SK-N-SH treated with all-trans-retinoic acid at 6 μM for 48 hours (cell line): ENCODE measurements at regions not wholly inside any gene's neighbourhood (a gene's known extent, or its start where the extent isn't known, plus 50 kb on each side); places are given as distances from the start of the nearest gene placed in this dataset.
A peak's percentile ranks its signal among the peaks of the same experiment; 100 is the strongest.

Experiments used
- ATAC-seq: fragments of 200-7000 bp; cut with Tn5 transposase; 3 replicates; pipeline ENCODE4 v1.9.1; 2020; ENCODE audit warnings: mild to moderate bottlenecking, moderate library complexity
- ARNTL ChIP-seq: fragments of 450-650 bp; formaldehyde crosslinking; IDR thresholded peaks from 2 replicates; pipeline ENCODE4 v1.5.0; 2020; ENCODE audit warnings: low read depth, mild to moderate bottlenecking, moderate library complexity, borderline replicate concordance
- CREB5 ChIP-seq: fragments of 250-450 bp; sonication (Bioruptor Pico); IDR thresholded peaks from 2 replicates; pipeline ENCODE4 v1.5.1; 2020; ENCODE audit warnings: low read depth, mild to moderate bottlenecking, moderate library complexity
- CSDC2 ChIP-seq: fragments of 250-450 bp; sonication (Bioruptor Pico); IDR thresholded peaks from 2 replicates; pipeline ENCODE4 v1.5.0; 2020; ENCODE audit warnings: mild to moderate bottlenecking, moderate library complexity
- ESRRG ChIP-seq: fragments of 250-450 bp; sonication (Bioruptor Pico); IDR thresholded peaks from 2 replicates; pipeline ENCODE4 v1.6.1; 2021; ENCODE audit warnings: mild to moderate bottlenecking
- ISL1 ChIP-seq: fragments of 250-450 bp; sonication (Bioruptor Pico); IDR thresholded peaks from 2 replicates; pipeline ENCODE4 v2.1.2; 2022; ENCODE audit warnings: mild to moderate bottlenecking, moderate library complexity
- OSR1 ChIP-seq: fragments of 250-450 bp; sonication (Bioruptor Pico); IDR thresholded peaks from 2 replicates; pipeline ENCODE4 v1.8.0; 2022; ENCODE audit warnings: moderate library complexity, mild to moderate bottlenecking, inconsistent platforms
- PATZ1 ChIP-seq: fragments of 250-450 bp; sonication (Bioruptor Pico); IDR thresholded peaks from 2 replicates; pipeline ENCODE4 v1.8.0; 2020; ENCODE audit warnings: mild to moderate bottlenecking, moderate library complexity, borderline replicate concordance
- PPARA ChIP-seq: fragments of 250-450 bp; sonication (Bioruptor Pico); IDR thresholded peaks from 2 replicates; pipeline ENCODE4 v1.5.0; 2020; ENCODE audit warnings: mild to moderate bottlenecking, borderline replicate concordance
- RARB ChIP-seq: fragments of 250-450 bp; sonication (Bioruptor Pico); IDR thresholded peaks from 2 replicates; pipeline ENCODE4 v1.8.0; 2021; ENCODE audit warnings: mild to moderate bottlenecking, moderate library complexity
- SNAI2 ChIP-seq: fragments of 250-450 bp; sonication (Bioruptor Pico); IDR thresholded peaks from 2 replicates; pipeline ENCODE4 v1.5.0; 2020; ENCODE audit warnings: mild to moderate bottlenecking, moderate library complexity
- TCF4 ChIP-seq: fragments of 250-450 bp; sonication (Bioruptor Pico); IDR thresholded peaks from 2 replicates; pipeline ENCODE4 v1.8.0; 2021; ENCODE audit warnings: mild to moderate bottlenecking, moderate library complexity, borderline replicate concordance
- TOX ChIP-seq: fragments of 250-450 bp; sonication (Bioruptor Pico); IDR thresholded peaks from 2 replicates; pipeline ENCODE4 v1.8.0; 2021; ENCODE audit warnings: mild to moderate bottlenecking, moderate library complexity, borderline replicate concordance
- ZC3H10 ChIP-seq: fragments of 250-450 bp; sonication (Bioruptor Pico); IDR thresholded peaks from 2 replicates; pipeline ENCODE4 v1.5.1; 2021; ENCODE audit warnings: mild to moderate bottlenecking, moderate library complexity
- ZFP3 ChIP-seq: fragments of 250-450 bp; sonication (Bioruptor Pico); IDR thresholded peaks from 2 replicates; pipeline ENCODE4 v1.5.0; 2020; ENCODE audit warnings: mild to moderate bottlenecking, moderate library complexity
- ZFP30 ChIP-seq: fragments of 450-650 bp; formaldehyde crosslinking; IDR thresholded peaks from 2 replicates; pipeline ENCODE4 v1.5.0; 2022; ENCODE audit warnings: mild to moderate bottlenecking, moderate library complexity
- ZNF565 ChIP-seq: fragments of 450-650 bp; formaldehyde crosslinking; conservative IDR thresholded peaks from 2 replicates; pipeline ENCODE4 v1.5.0; 2020; ENCODE audit warnings: low read depth, mild to moderate bottlenecking, moderate library complexity
- ZNF8 ChIP-seq: fragments of 450-650 bp; formaldehyde crosslinking; IDR thresholded peaks from 2 replicates; pipeline ENCODE4 v1.5.0; 2020; ENCODE audit warnings: mild to moderate bottlenecking, moderate library complexity
- TF ChIP-seq, protein P1 (sequence below): fragments of 250-450 bp; sonication (Bioruptor Pico); IDR thresholded peaks from 2 replicates; pipeline ENCODE4 v1.8.0; 2021; ENCODE audit warnings: low read depth, mild to moderate bottlenecking, moderate library complexity, borderline replicate concordance
- TF ChIP-seq, protein P2 (sequence below): fragments of 250-450 bp; sonication (Bioruptor Pico); IDR thresholded peaks from 2 replicates; pipeline ENCODE4 v1.5.1; 2021; ENCODE audit warnings: mild to moderate bottlenecking, moderate library complexity

- ATAC-seq, result no peak
These were observed 1061.0 kb downstream of the ADGRL2 start for GRCh38 chr1:82861749-82862148.

GRCh38 chr1:82858031-82858430, 1057.3 kb downstream of the ADGRL2 start:
- TF ChIP-seq ISL1 (0 out of 2 replicates have a peak, but pooled peaks have one; percentile 8), ESRRG (CRISPR knock-in tag) (no peak)
- ATAC-seq, result no peak

More at GRCh38 chr1:82861749-82862148, 1061.0 kb downstream of the ADGRL2 start:
- TF ChIP-seq ARNTL (CRISPR knock-in tag) (no peak), ZC3H10 (no peak), CREB5 (no peak), RARB (CRISPR knock-in tag) (no peak), OSR1 (CRISPR knock-in tag) (no peak), ZNF8 (CRISPR knock-in tag) (no peak), SNAI2 (CRISPR knock-in tag) (no peak), ISL1 (no peak), PATZ1 (CRISPR knock-in tag) (no peak)
- TF ChIP-seq, protein P1, sequence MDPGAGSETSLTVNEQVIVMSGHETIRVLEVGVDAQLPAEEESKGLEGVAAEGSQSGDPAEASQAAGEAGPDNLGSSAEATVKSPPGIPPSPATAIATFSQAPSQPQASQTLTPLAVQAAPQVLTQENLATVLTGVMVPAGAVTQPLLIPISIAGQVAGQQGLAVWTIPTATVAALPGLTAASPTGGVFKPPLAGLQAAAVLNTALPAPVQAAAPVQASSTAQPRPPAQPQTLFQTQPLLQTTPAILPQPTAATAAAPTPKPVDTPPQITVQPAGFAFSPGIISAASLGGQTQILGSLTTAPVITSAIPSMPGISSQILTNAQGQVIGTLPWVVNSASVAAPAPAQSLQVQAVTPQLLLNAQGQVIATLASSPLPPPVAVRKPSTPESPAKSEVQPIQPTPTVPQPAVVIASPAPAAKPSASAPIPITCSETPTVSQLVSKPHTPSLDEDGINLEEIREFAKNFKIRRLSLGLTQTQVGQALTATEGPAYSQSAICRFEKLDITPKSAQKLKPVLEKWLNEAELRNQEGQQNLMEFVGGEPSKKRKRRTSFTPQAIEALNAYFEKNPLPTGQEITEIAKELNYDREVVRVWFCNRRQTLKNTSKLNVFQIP, result no peak
- TF ChIP-seq, protein P2, sequence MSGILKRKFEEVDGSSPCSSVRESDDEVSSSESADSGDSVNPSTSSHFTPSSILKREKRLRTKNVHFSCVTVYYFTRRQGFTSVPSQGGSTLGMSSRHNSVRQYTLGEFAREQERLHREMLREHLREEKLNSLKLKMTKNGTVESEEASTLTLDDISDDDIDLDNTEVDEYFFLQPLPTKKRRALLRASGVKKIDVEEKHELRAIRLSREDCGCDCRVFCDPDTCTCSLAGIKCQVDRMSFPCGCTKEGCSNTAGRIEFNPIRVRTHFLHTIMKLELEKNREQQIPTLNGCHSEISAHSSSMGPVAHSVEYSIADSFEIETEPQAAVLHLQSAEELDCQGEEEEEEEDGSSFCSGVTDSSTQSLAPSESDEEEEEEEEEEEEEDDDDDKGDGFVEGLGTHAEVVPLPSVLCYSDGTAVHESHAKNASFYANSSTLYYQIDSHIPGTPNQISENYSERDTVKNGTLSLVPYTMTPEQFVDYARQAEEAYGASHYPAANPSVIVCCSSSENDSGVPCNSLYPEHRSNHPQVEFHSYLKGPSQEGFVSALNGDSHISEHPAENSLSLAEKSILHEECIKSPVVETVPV (CRISPR knock-in tag), result no peak

GRCh38 chr1:82849460-82849859, 1048.7 kb downstream of the ADGRL2 start:
- TF ChIP-seq, protein P1, result no peak
- TF ChIP-seq CSDC2 (CRISPR knock-in tag) (no peak), ZC3H10 (no peak), RARB (CRISPR knock-in tag) (no peak), ZFP30 (CRISPR knock-in tag) (no peak), ARNTL (CRISPR knock-in tag) (no peak), ZNF8 (CRISPR knock-in tag) (no peak), ESRRG (CRISPR knock-in tag) (no peak), ZNF565 (CRISPR knock-in tag) (no peak), ZFP3 (no peak), PPARA (no peak)
- TF ChIP-seq, protein P2 (CRISPR knock-in tag), result no peak
- no peak for ATAC-seq

DNA sequence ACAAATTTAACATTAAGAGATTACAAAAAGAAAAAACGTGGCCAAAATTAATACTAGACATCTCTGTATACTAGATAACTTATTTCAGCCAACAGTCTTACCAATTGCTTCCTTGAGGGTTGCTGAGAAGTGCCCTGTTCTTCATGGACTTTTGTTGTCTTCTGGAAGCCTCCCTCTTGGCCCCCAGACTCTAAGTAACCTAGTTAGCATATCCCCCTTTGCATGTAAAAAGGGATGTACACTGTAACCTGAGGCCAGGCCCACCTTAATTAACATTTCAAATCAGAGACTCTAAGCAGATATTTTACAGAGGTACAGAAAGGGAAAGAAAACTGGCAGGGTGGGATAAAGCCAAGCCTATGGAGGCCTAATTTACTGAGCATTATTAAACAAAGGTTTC, 1047.3 kb downstream of the ADGRL2 start:
- ATAC-seq, result no peak
- TF ChIP-seq RARB (CRISPR knock-in tag), result no peak
- TF ChIP-seq ZFP30 (CRISPR knock-in tag), result no peak
- TF ChIP-seq TOX (CRISPR knock-in tag), result no peak
- TF ChIP-seq, protein P1, result no peak
- TF ChIP-seq ZNF8 (CRISPR knock-in tag), result no peak
- TF ChIP-seq ESRRG (CRISPR knock-in tag), result no peak
- no peak for TF ChIP-seq PATZ1 (CRISPR knock-in tag)
- TF ChIP-seq PPARA, result no peak
- no peak for TF ChIP-seq ISL1
- TF ChIP-seq ARNTL (CRISPR knock-in tag), result no peak
- TF ChIP-seq TCF4, result no peak
- TF ChIP-seq, protein P2 (CRISPR knock-in tag), result no peak
- no peak for TF ChIP-seq ZNF565 (CRISPR knock-in tag)
- no peak for TF ChIP-seq CSDC2 (CRISPR knock-in tag)
- TF ChIP-seq OSR1 (CRISPR knock-in tag), result no peak
